ENCODE measurements at regions not wholly inside any gene's neighbourhood (a gene's known extent, or its start where the extent isn't known, plus 50 kb on each side); places are given as distances from the start of the nearest gene placed in this dataset.

- no peak for DNase-seq (ENCODE audit: low read depth, low spot score)
- no peak overlapping the region for H3K4me3 ChIP-seq (ENCODE audit: low read depth, low read length)
- TF ChIP-seq CTCF (IDR thresholded peaks at IDR 0.05; ENCODE audit: insufficient read depth, low read length, missing control alignments): no peak
- POLR2A ChIA-PET: no interaction called here
- CTCF ChIA-PET: no interaction called here
Observed at GRCh38 chr5:105430516-105430915, 1867.9 kb upstream of the NUDT12 start.

- TF ChIP-seq CTCF (IDR thresholded peaks at IDR 0.05; ENCODE audit: insufficient read depth, low read length, missing control alignments): no peak
- POLR2A ChIA-PET: no interaction called here
- DNase-seq (ENCODE audit: low read depth, low spot score): no peak
- CTCF ChIA-PET: no interaction called here
- H3K4me3 ChIP-seq (ENCODE audit: low read depth, low read length): no peak overlapping the region
Observed at GRCh38 chr5:105428451-105429380, 1866.1 kb upstream of the NUDT12 start.

GRCh38 chr5:105414067-105414466 is 1851.5 kb upstream of the NUDT12 start:
- CTCF ChIA-PET: no interaction called here
- no peak for DNase-seq (ENCODE audit: low read depth, low spot score)
- POLR2A ChIA-PET: no interaction called here
- no peak overlapping the region for H3K4me3 ChIP-seq (ENCODE audit: low read depth, low read length)
- TF ChIP-seq CTCF (IDR thresholded peaks at IDR 0.05; ENCODE audit: insufficient read depth, low read length, missing control alignments): no peak

GRCh38 chr5:105413406-105413990 is 1850.9 kb upstream of the NUDT12 start:
- no peak for DNase-seq (ENCODE audit: low read depth, low spot score)
- no peak for TF ChIP-seq CTCF (IDR thresholded peaks at IDR 0.05; ENCODE audit: insufficient read depth, low read length, missing control alignments)
- ChIA-PET POLR2A (no interaction called here), CTCF (no interaction called here)
- no peak overlapping the region for H3K4me3 ChIP-seq (ENCODE audit: low read depth, low read length)

GRCh38 chr5:105409695-105410094 is 1847.1 kb upstream of the NUDT12 start:
- CTCF ChIA-PET: no interaction called here
- DNase-seq (ENCODE audit: low read depth, low spot score): no peak
- TF ChIP-seq CTCF (IDR thresholded peaks at IDR 0.05; ENCODE audit: insufficient read depth, low read length, missing control alignments): no peak
- POLR2A ChIA-PET: no interaction called here
- H3K4me3 ChIP-seq (ENCODE audit: low read depth, low read length): no peak overlapping the region

- no peak for TF ChIP-seq CTCF (IDR thresholded peaks at IDR 0.05; ENCODE audit: insufficient read depth, low read length, missing control alignments)
- no peak overlapping the region for H3K4me3 ChIP-seq (ENCODE audit: low read depth, low read length)
- ChIA-PET POLR2A (no interaction called here), CTCF (no interaction called here)
- no peak for DNase-seq (ENCODE audit: low read depth, low spot score)
Observed at GRCh38 chr5:105407200-105407599, 1844.6 kb upstream of the NUDT12 start.
